ENCODE measurements at regions not wholly inside any gene's neighbourhood (a gene's known extent, or its start where the extent isn't known, plus 50 kb on each side); places are given as distances from the start of the nearest gene placed in this dataset.

- TF ChIP-seq HDAC2 (IDR thresholded peaks at IDR 0.05; ENCODE audit: borderline replicate concordance in 1 of 2, low read depth in 2 of 2, low read length in 2 of 2) = no peak
- TF ChIP-seq POLR2AphosphoS5 (IDR thresholded peaks at IDR 0.05; ENCODE audit: low read depth, low read length) = no peak
- TF ChIP-seq GTF2F1 (IDR thresholded peaks at IDR 0.05; ENCODE audit: borderline replicate concordance, low read depth, low read length) = no peak
- no peak for TF ChIP-seq CTCF (IDR thresholded peaks at IDR 0.05; ENCODE audit: control extremely low read depth in 1 of 3, insufficient read depth in 1 of 3, low read depth in 1 of 3, low read length in 3 of 3)
- TF ChIP-seq EZH2 (IDR thresholded peaks at IDR 0.05; ENCODE audit: low read depth, low read length, severe bottlenecking) = no peak
Observed at GRCh38 chr12:73390261-73390660, 1118.1 kb downstream of the TRHDE start.

Measured in H1 (cell line).